Muscle of leg (tissue), 3 donors: ENCODE measurements at regions not wholly inside any gene's neighbourhood (a gene's known extent, or its start where the extent isn't known, plus 50 kb on each side); places are given as distances from the start of the nearest gene placed in this dataset.
"Not testable (repeated sequence)": the region's sequence is repeated elsewhere in the genome, so short reads cannot be mapped to it uniquely, and the experiment has no call there.

Source experiments
- DNase-seq: peaks from one replicate; pipeline ENCODE4 v3.0.0; 2013
- H3K27ac ChIP-seq: one replicate; pipeline ENCODE4 v1.5.1; 2013; ENCODE audit warnings: mild to moderate bottlenecking, low read length, control low read depth
- H3K27me3 ChIP-seq: one replicate; pipeline ENCODE4 v1.6.1; 2013; ENCODE audit warnings: low read length; ENCODE audit not compliant: control insufficient read depth, insufficient read depth
- H3K36me3 ChIP-seq: one replicate; pipeline ENCODE4 v1.6.1; 2013; ENCODE audit warnings: low read length; ENCODE audit not compliant: control insufficient read depth, insufficient read depth
- H3K4me1 ChIP-seq: one replicate; pipeline ENCODE4 v1.6.1; 2013; ENCODE audit warnings: low read length; ENCODE audit not compliant: control insufficient read depth, insufficient read depth
- H3K4me3 ChIP-seq: one replicate; pipeline ENCODE4 v1.5.1; 2013; ENCODE audit warnings: low read length, control low read depth
- H3K9me3 ChIP-seq: replicated peaks from 2 replicates; pipeline ENCODE4 v1.6.1; 2013; ENCODE audit warnings: low read depth, low read length; ENCODE audit not compliant: control insufficient read depth
- WGBS: methylation state at CpG from one replicate; pipeline ENCODE4 v1.1.5; 2013; ENCODE audit warnings: missing lambda C conversion rate; ENCODE audit not compliant: insufficient coverage; 5-methylcytosine and 5-hydroxymethylcytosine counted together

DNA sequence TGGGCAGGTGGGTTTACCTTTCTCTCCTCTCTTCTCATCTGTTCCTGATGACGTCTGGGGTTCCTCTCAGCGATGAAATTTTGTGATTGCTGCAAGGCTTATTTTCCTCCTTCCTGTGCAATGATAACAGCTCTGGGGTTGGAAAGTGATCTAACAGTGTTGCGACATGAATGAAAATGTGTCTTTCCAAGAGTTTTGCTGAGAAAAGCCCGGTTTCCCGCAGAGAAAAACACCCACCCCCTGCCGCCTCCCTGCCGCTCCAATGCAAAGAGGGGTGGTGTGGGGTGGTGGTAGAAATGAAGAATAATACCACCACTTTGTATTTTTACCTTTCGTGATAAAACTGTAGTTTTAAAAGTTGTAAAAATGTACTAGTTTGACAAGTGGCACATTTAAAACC, 232.0 kb downstream of the OLFM4 start:
- Histone ChIP-seq H3K4me1 (no peaks in the 10 kb centered on the region), H3K9me3 (no peaks in the 10 kb centered on the region), H3K27ac (no peak overlapping the region), H3K36me3 (no peaks in the 10 kb centered on the region), H3K4me3 (no peak overlapping the region), H3K27me3 (no peaks in the 10 kb centered on the region)
- no peak for DNase-seq
- no CpG with 5 or more reads among the region's 8 CpGs for WGBS

DNA sequence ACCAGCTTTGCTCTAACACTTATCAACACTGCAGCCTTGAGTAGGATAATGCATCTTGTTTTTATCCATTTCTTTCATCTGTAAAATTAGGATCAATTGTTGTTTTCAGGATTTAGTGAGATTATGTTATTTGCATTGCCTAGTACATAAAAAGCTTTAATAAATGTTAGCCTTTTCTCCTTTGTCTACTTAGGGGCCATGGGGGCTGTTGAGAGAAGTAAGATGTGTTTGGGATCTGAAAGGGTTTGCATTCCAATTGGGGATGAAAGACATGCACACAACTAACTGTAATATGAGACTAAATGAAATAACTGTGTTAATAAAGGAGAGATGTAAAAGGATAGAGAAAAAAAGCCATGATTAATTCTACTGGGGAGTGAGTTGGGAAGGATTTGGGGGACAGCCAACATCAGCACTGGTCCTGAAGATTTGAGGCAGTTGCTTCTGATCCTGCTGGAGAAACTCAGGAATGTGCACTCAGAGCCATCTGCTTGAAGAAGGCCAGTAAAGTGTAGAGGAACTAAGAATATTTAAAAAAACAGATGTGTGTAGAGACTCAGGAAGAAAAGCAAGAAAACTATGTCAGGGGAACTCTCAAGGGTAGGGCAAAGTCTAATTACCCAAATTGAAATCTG, 236.3 kb downstream of the OLFM4 start:
- peak; percentile 36 for DNase-seq
- no peaks in the 10 kb centered on the region for H3K27me3 ChIP-seq
- H3K9me3 ChIP-seq: no peaks in the 10 kb centered on the region
- no peaks in the 10 kb centered on the region for H3K36me3 ChIP-seq
- no peak overlapping the region for H3K4me3 ChIP-seq
- no peaks in the 10 kb centered on the region for H3K4me1 ChIP-seq
- no peak overlapping the region for H3K27ac ChIP-seq

DNA sequence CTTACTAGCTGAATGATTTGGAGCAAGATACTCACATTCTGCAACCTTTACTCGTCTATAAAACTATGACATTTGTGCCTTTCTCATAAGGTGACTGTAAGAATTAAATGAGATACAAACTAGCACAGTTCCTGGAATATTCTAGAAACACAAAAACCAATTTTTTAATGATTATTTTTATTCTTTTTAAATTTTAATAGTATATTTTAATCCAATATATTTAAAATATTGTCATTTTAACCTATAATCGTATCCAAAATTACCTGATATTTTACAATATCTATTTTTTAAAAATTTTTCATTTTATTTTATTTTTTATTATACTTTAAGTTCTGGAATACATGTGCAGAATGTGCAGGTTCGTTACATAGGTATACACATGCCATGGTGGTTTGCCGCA, 238.1 kb downstream of the OLFM4 start:
- Histone ChIP-seq H3K4me3 (no peak overlapping the region), H3K27ac (no peak overlapping the region), H3K27me3 (no peaks in the 10 kb centered on the region), H3K9me3 (no peaks in the 10 kb centered on the region), H3K36me3 (no peaks in the 10 kb centered on the region), H3K4me1 (no peaks in the 10 kb centered on the region)
- no peak for DNase-seq
- WGBS: no CpG with 5 or more reads among the region's 4 CpGs

DNA sequence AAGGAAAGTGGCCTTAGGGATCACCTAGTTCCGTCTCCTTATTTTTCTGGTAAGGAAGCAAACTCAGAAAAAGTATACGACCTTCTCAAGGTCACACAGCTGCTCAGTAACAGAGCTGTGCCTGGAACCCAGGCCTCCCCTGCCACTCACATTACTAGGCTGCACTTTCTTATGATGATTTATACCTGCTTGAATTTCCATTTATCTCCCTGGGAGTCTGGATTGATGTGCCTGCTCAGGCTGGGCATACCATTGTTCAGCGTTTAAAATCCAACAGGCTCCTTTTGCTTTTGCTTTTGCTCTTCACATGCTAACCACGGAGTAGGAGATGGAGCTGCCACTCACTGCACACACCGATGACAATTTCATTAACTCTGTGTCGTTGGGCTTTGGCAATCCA, 241.0 kb downstream of the OLFM4 start:
- no peaks in the 10 kb centered on the region for H3K9me3 ChIP-seq
- no peak for DNase-seq
- H3K27me3 ChIP-seq: no peaks in the 10 kb centered on the region
- H3K4me1 ChIP-seq: no peaks in the 10 kb centered on the region
- no peaks in the 10 kb centered on the region for H3K36me3 ChIP-seq
- no peak overlapping the region for H3K4me3 ChIP-seq
- 50% methylated on average over 3 of the region's 6 CpGs for WGBS
- no peak overlapping the region for H3K27ac ChIP-seq

DNA sequence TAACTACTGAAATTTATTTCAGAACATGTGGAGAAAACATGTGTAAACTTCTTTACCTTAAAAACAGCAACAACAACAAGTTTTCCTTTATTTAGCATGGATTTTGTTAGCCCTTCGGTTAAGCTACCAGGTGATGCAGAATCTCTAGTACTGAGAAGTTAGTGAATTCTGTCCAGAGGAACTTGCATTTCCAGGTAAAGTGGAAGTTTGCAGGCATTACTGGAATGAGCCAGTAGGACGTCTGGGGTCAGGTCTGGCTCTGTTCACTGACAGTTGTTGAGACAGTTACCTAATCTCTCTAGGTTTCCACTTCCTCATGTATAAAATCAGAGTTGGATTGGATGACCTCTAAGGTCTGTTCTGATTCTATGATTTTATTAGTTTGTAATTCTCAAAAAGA, 244.3 kb downstream of the OLFM4 start:
- H3K27me3 ChIP-seq: no peaks in the 10 kb centered on the region
- DNase-seq: no peak
- no peak overlapping the region for H3K27ac ChIP-seq
- H3K9me3 ChIP-seq: no peaks in the 10 kb centered on the region
- H3K4me3 ChIP-seq: no peak overlapping the region
- H3K4me1 ChIP-seq: no peaks in the 10 kb centered on the region
- H3K36me3 ChIP-seq: no peaks in the 10 kb centered on the region
- WGBS: 100% methylated on average over 1 of the region's 2 CpGs

DNA sequence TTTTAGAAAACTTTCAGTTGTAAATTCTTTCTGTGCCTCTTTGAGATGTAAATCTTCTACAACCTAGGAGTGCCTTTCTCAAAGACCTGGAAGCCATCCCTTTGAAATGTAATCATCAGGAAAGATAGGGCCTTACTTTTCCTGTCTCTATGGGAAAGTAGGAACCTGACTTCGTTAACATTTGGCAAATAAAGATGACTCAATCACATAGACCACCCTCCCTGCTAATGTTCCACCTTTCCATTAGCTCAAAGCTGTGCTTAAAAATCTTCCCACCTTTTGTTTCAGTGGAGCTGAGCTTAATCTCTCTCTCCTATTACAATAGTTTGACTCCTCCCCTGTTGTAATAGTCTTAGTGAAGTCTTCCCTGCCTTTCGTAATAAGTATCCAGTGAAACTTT, 247.7 kb downstream of the OLFM4 start:
- Histone ChIP-seq H3K27ac (no peak overlapping the region), H3K36me3 (no peaks in the 10 kb centered on the region), H3K9me3 (no peaks in the 10 kb centered on the region), H3K4me1 (no peaks in the 10 kb centered on the region), H3K4me3 (no peak overlapping the region), H3K27me3 (no peaks in the 10 kb centered on the region)
- WGBS: no CpG with 5 or more reads among the region's 2 CpGs
- DNase-seq: no peak

DNA sequence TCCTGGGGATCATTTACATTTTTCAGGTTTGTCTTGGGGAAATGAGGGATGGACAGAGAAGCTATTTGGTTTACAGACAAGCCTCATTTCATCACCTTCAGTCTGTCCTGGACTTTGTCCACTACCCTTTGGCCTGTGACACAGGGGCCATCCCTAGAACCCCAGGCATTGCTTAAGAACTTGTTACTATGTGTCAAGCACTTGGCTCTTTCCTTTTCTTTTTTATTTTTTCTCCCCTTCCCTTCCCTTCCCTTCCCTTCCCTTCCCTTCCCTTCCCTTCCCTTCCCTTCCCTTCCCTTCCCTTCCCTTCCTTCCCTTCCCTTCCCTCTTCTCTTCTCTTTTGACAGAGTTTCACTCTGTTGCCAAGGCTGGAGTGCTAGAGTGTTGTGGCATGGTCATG, 253.1 kb downstream of the OLFM4 start:
- DNase-seq: no peak
- Histone ChIP-seq H3K36me3 (no peaks in the 10 kb centered on the region), H3K4me1 (no peaks in the 10 kb centered on the region), H3K4me3 (no peak overlapping the region), H3K27me3 (no peaks in the 10 kb centered on the region), H3K27ac (no peak overlapping the region), H3K9me3 (no peaks in the 10 kb centered on the region)

DNA sequence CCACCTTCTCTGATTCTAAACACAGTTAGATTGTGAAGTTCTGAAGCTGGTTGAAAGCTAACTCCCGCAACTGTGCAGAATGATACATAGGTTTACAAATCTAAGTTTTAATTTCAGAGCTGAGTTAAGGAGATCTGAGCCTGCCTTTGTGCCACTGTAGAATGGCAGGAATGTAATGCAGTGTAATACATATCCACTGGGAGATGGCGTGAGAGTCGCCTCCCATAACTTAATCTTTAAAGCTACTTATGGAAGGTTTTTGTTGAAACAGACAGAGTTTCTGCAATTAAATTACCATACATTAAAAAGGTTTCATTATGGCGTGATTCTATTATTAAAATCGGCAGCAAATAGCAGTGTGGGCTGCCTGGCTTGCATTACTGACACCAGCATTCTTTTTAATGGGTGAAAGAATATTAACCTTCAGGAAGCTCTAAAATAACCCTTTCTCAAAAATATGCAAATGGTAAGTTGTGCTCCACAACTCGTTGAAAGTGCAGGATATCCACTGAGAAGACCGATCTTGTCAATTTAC, 257.4 kb downstream of the OLFM4 start:
- Histone ChIP-seq H3K27me3 (no peaks in the 10 kb centered on the region), H3K4me1 (no peaks in the 10 kb centered on the region), H3K4me3 (no peak overlapping the region), H3K36me3 (no peaks in the 10 kb centered on the region), H3K9me3 (no peaks in the 10 kb centered on the region), H3K27ac (no peak overlapping the region)
- DNase-seq: no peak
- WGBS: 80% methylated on average over 1 of the region's 7 CpGs

DNA sequence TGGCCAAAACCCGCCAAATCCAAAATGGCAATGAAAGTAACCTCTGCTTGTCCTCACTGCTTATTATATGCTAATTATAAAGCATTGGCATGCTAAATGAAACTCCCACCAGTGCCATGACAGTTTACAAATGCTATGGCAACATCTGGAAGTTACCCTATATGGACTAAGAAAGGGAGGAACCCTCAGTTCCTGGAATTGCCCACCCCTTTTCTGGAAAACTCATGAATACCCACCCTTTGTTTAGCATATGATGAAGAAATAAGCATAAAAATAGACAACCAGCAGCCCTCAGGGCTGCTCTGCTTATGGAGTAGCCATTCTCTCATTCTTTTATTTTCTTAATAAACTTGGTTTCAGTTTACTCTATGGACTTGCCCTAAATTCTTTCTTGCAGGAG, 269.8 kb downstream of the OLFM4 start:
- H3K4me3 ChIP-seq: no peak overlapping the region
- H3K4me1 ChIP-seq: no peaks in the 10 kb centered on the region
- no peaks in the 10 kb centered on the region for H3K9me3 ChIP-seq
- no peaks in the 10 kb centered on the region for H3K27me3 ChIP-seq
- no peaks in the 10 kb centered on the region for H3K36me3 ChIP-seq
- no CpG with 5 or more reads among the region's 1 CpG for WGBS
- DNase-seq: peak; percentile 1
- no peak overlapping the region for H3K27ac ChIP-seq

DNA sequence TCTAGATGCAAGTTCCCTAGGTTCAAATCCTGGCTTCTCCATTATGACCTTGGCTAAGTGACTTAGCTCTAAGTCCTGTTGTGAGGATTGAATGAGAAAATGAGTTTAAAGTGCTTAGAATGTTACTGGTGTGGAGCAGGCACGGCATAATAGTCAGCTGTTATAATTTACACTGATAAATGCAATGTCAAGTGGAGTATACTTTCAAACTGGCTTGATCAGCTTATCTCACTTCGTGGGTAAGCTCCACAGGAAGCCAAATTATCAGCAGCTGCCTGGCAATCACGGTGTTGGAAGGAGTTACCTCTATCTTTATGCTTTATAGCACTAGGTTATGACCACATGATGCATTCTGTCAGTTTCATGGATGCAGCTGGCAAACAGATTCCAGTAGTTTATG, 272.8 kb downstream of the OLFM4 start:
- no peak overlapping the region for H3K27ac ChIP-seq
- no peaks in the 10 kb centered on the region for H3K4me1 ChIP-seq
- no peak overlapping the region for H3K4me3 ChIP-seq
- WGBS: no CpG with 5 or more reads among the region's 3 CpGs
- no peak for DNase-seq
- H3K36me3 ChIP-seq: no peaks in the 10 kb centered on the region
- H3K27me3 ChIP-seq: no peaks in the 10 kb centered on the region
- H3K9me3 ChIP-seq: no peaks in the 10 kb centered on the region

DNA sequence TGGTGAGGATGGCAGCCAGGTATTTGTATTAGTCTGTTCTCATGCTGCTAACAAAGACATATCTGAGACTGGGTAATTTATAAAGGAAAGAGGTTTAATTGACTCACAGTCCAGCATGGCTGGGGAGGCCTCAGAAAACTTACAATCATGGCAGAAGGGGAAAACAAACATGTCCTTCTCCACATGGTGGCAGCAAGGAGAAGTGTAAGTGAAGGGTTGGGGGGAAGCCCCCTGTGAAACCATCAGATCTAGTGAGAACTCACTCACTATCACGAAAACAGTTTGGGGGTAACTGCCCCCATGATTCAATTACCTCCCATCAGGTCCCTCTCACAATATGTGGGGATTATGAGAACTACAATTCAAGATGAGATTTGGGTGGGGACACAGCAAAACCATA, 276.8 kb downstream of the OLFM4 start:
- not testable (repeated sequence) for DNase-seq, H3K27me3 ChIP-seq, H3K36me3 ChIP-seq, H3K9me3 ChIP-seq, H3K27ac ChIP-seq, H3K4me1 ChIP-seq, H3K4me3 ChIP-seq
- no CpG with 5 or more reads among the region's 1 CpG for WGBS
